ENCODE measurements at regions not wholly inside any gene's neighbourhood (a gene's known extent, or its start where the extent isn't known, plus 50 kb on each side); places are given as distances from the start of the nearest gene placed in this dataset.

DNA sequence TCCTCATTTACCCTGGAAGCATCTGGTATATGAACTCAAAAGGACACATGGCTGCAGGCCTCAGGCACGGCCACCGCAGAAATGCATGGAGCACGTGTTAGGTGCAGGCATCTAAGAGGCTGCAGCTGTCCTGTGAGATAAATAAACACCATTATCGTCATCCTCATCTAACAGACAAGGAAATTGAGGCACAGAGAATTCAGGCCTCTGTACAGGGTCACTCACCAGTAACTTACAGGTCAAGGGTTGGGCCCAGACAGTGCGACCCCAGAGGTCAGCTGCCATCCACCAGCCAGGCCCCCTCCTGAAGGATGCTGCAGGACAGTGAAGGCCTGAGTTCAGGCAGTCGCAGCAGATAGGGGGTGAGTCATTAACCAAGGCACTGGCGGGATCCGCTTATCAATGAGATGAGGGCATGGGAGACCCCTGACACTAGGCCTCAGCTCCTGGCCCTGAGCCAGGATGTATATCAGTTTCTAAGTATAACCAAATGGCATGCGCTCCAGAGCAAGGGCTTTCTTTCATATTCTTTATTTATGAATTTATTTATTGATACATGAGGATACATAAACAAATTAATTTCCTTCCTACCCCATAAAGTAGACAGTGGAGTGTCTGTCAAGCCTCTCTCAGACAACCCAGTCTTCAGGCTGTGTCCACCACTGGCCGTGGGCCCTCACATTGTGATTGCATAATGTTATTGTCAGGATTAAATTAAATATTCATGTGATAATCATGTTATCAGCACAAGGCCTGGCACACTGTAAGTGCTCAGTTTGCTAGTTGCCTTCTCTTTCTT, 316.9 kb downstream of the QKI start:
- CTCF ChIA-PET: interaction anchor here (0.7 kb wide), 1 partner anchor 10 kb away, joined by 3 read pairs; no protein-coding TSS in a partner anchor
- no peak overlapping the region for H2BK20ac ChIP-seq (ENCODE audit: low read depth, low read length)
- H3K14ac ChIP-seq (replicated peaks; ENCODE audit: low read depth, low read length): no peak overlapping the region
- H4K20me1 ChIP-seq (ENCODE audit: insufficient read depth, low read length): no peaks in the 10 kb centered on the region
- H3K4me2 ChIP-seq (ENCODE audit: low read depth, low read length): no peak overlapping the region
- no peak overlapping the region for H4K5ac ChIP-seq (ENCODE audit: low read depth, low read length)
- in situ Hi-C loops (cut with MboI; ENCODE audit: low sequenced_read_pairs): no loop called here
- no peak overlapping the region for H3K23ac ChIP-seq (ENCODE audit: low read depth, low read length)
- H2BK5ac ChIP-seq (ENCODE audit: low read depth, low read length, poor library complexity, severe bottlenecking): no peak overlapping the region
- POLR2A ChIA-PET (ENCODE audit: unreplicated experiment): no interaction called here
- dilution Hi-C loops (cut with HindIII; ENCODE audit: low sequenced_read_pairs, unreplicated experiment): no loop called here
- no peaks in the 10 kb centered on the region for H3K9me1 ChIP-seq (ENCODE audit: insufficient read depth, low read length)
- 90% methylated on average over 2 of the region's 10 CpGs; no CpG with 5 or more reads in 1 of the 2 experiments for WGBS, 2 experiments (ENCODE audit: extremely low coverage in 2 of 2, insufficient read length in 1 of 2)
- no peak overlapping the region for H4K91ac ChIP-seq (ENCODE audit: insufficient read depth, low read depth, low read length)
- no peak overlapping the region for H3K18ac ChIP-seq (ENCODE audit: low read depth, low read length)
- no TSS peak for BruUV-seq (replicated peaks)
- H3K36me3 ChIP-seq (ENCODE audit: control insufficient read depth, insufficient read depth, low read length): no peaks in the 10 kb centered on the region
- H3K9me3 ChIP-seq (ENCODE audit: control insufficient read depth, insufficient read depth, low read length): no peaks in the 10 kb centered on the region
- no peak overlapping the region for H3K56ac ChIP-seq (ENCODE audit: extremely low read depth, insufficient read depth, low read length)
- no peak overlapping the region for H3K9ac ChIP-seq (ENCODE audit: low read depth, low read length)
- intact Hi-C loops (cut with micrococcal nuclease): no loop called here
- no peak overlapping the region for H3K4ac ChIP-seq (ENCODE audit: low read depth, low read length)
- no peak for ATAC-seq (ENCODE audit: low read depth)
- H2AFZ ChIP-seq (replicated peaks; ENCODE audit: low read length, poor library complexity): no peak overlapping the region
- H2AK5ac ChIP-seq (ENCODE audit: low read depth, low read length): no peak overlapping the region
- H2BK15ac ChIP-seq (ENCODE audit: low read depth, low read length): no peak overlapping the region
- H3K4me3 ChIP-seq (ENCODE audit: insufficient read depth, low read depth, low read length): no peak overlapping the region
- no peak overlapping the region for H2BK120ac ChIP-seq (ENCODE audit: low read depth, low read length)
- no peak overlapping the region for H2AK9ac ChIP-seq (replicated peaks; ENCODE audit: low read depth, low read length, poor library complexity)
- no peak for DNase-seq
- no peak for TF ChIP-seq RAD21 (IDR thresholded peaks at IDR 0.05; ENCODE audit: low read length)
- TF ChIP-seq MXI1 (IDR thresholded peaks at IDR 0.05; ENCODE audit: borderline replicate concordance, low read depth, low read length): no peak
- TF ChIP-seq MAZ (IDR thresholded peaks at IDR 0.05; ENCODE audit: borderline replicate concordance, low read depth, low read length): no peak
- TF ChIP-seq CEBPB (IDR thresholded peaks at IDR 0.05; ENCODE audit: low read depth, low read length): no peak
- TF ChIP-seq CHD1 (IDR thresholded peaks at IDR 0.05; ENCODE audit: low read depth, low read length): no peak
- H3K27me3 ChIP-seq (ENCODE audit: control insufficient read depth, insufficient read depth, low read length): peaks cover 5% of the 10 kb centered on the region
- H3K27ac ChIP-seq (ENCODE audit: insufficient read depth, low read length): no peak overlapping the region
- no peaks in the 10 kb centered on the region for H3K4me1 ChIP-seq (ENCODE audit: control insufficient read depth, insufficient read depth, low read length)
- H3K79me1 ChIP-seq (ENCODE audit: low read depth in 1 of 2, low read length in 2 of 2): no peaks in the 10 kb centered on the region
- H4K8ac ChIP-seq (ENCODE audit: low read depth in 2 of 2, low read length in 2 of 2): no peak overlapping the region

Measured in IMR-90 (cell line).